Mucosa of descending colon (tissue), 3 donors: ENCODE measurements at regions not wholly inside any gene's neighbourhood (a gene's known extent, or its start where the extent isn't known, plus 50 kb on each side); places are given as distances from the start of the nearest gene placed in this dataset.

Experiments
- ATAC-seq: fragments of 200-7000 bp; cut with Tn5 transposase; one replicate; pipeline ENCODE4 v1.9.1; 2020; ENCODE audit warnings: mild to moderate bottlenecking, moderate library complexity
- DNase-seq, 3 donors: peaks; one replicate each; pipeline ENCODE4 v3.0.0-alpha.2; 2020
- H3K36me3 ChIP-seq: fragments of 200-600 bp; one replicate; pipeline ENCODE4 v1.8.0; 2021; ENCODE audit warnings: low read depth, mild to moderate bottlenecking
- H3K4me1 ChIP-seq: fragments of 200-600 bp; one replicate; pipeline ENCODE4 v1.8.0; 2021; ENCODE audit warnings: low read depth, mild to moderate bottlenecking
- H3K4me3 ChIP-seq: fragments of 200-600 bp; one replicate; pipeline ENCODE4 v1.8.0; 2021; ENCODE audit warnings: mild to moderate bottlenecking
- H3K9me3 ChIP-seq: fragments of 200-600 bp; one replicate; pipeline ENCODE4 v1.8.0; 2021; ENCODE audit warnings: mild to moderate bottlenecking
- CTCF ChIP-seq: fragments of 200-600 bp; IDR thresholded peaks from one replicate; pipeline ENCODE4 v1.8.0; 2022; ENCODE audit warnings: antibody characterized with exemption, mild to moderate bottlenecking
- intact Hi-C, 2 donors: fragments of 100-400 bp; cut with DNase I in 1 of 2; cut with micrococcal nuclease in 1 of 2; formaldehyde crosslinking; loops; one replicate each; pipeline versions ENCODE4 v1.11.0 to v1.11.1; 2022; cut with DNase I, micrococcal nuclease
- donor health status: DM: no; HTN: no; CAD: no; lungs with moderate emphysema.
- donor health status: DM: no; HTN: no; CAD: no.
- donor health status: DM: no; HTN: yes; CAD: no.

DNA sequence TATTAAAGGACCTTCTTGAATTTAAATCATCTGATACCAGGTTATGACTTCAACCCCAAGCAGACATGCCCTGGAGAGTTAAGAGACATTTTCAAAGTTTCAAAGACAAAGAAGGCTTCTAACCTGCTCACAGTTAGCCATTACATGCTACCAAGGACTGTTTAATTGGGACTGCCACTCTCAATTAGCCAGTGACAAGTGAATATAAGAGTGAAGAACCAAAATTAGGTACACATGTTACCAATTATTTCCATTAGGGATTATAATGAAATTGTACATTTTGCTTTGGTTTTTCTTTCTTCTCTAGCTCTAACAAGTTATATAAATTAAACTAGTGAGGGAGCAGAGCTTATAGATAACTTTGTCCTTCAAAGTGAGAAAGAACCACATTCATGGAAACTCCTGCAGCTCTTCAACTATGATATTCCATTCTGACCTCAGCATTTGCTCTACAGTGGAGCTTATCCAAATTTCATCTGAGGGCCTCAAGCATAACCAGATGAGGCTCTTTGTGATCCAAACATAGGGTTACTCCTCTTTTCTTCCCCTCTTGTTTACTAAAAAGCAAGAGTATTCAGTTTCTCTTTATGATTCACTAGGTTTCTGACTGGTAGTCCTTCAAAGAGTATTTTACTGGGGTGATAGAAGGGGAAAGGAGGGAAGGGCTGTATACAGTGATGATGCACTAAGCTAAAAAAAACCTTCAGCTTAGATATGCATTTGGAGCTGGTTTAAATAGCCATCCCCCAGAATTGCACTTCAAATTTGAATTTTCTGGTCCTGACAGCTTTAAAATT is 91.3 kb downstream of the DUSP6 start:
- intact Hi-C loops: no loop called here
- ATAC-seq: no peak
- no peak overlapping the region for H3K4me3 ChIP-seq
- H3K4me1 ChIP-seq: no peaks in the 10 kb centered on the region
- H3K9me3 ChIP-seq: no peaks in the 10 kb centered on the region
- no peaks in the 10 kb centered on the region for H3K36me3 ChIP-seq
- no peak for DNase-seq
- no peak for TF ChIP-seq CTCF

- H3K4me1 ChIP-seq: no peaks in the 10 kb centered on the region
- no peak overlapping the region for H3K4me3 ChIP-seq
- DNase-seq (no peak), ATAC-seq (no peak)
- intact Hi-C loops: no loop called here
- TF ChIP-seq CTCF: no peak
- H3K36me3 ChIP-seq: no peaks in the 10 kb centered on the region
- H3K9me3 ChIP-seq: no peaks in the 10 kb centered on the region
Measured at GRCh38 chr12:89259821-89260220, 92.5 kb downstream of the DUSP6 start.

DNA sequence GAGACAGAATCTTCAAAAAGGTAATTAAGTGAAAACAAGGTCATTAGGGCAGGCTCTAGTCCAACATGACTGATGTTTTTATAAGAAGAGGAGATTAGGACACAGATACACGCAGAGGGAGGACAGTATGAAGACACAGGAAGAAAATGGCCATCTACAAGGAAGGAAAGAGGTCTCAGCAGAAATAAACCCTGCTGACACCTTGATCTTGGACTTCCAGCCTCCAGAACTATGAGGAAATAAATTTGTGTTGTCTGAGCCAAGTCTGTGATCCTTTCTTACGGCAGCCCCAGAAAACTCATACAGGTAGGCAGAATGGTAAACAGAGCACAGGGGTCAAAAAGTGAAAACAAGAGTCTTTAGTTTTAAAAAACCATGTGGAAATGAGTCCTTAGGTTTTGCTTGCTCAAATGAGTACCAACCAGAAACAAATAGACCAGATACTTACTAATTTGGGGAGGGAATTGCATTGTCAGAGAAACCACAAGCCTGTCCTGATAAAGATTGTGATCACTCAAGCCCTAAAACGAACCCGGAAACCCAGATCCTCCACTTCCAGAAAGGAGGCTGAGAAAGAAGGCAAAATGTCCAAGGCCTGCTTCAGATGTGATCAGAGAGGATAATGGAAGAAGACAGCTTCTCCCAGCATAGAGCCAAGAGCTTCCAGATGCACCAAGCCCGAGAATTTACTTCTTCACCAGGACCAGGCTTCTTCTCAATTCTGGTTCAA is 93.9 kb downstream of the DUSP6 start:
- ATAC-seq: no peak
- H3K4me3 ChIP-seq: no peak overlapping the region
- H3K4me1 ChIP-seq: no peaks in the 10 kb centered on the region
- no peak for DNase-seq
- intact Hi-C loops: no loop called here
- TF ChIP-seq CTCF: no peak
- no peaks in the 10 kb centered on the region for H3K9me3 ChIP-seq
- no peaks in the 10 kb centered on the region for H3K36me3 ChIP-seq

DNA sequence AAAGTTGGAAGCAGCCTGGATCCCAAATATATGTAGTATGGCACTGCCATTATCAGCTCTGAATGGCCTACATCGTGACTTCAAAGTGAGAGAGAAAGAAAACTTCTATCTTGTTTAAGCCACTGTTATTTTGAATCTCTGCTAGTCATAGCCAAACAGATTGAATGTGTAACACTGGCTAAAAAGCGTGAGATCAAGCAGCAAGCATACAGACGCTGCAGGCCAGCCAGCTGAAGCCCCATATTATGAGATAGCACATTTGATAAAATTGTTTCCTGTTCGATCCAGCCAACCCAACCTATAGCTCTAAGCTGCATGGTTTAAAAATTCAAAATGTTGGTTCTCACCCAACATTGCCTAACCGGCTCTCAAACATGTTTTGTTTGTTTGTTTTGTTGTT is 95.0 kb downstream of the DUSP6 start:
- Histone ChIP-seq H3K4me1 (no peaks in the 10 kb centered on the region), H3K36me3 (no peaks in the 10 kb centered on the region), H3K9me3 (no peaks in the 10 kb centered on the region), H3K4me3 (no peak overlapping the region)
- intact Hi-C loops: no loop called here
- ATAC-seq (no peak), DNase-seq (no peak)
- no peak for TF ChIP-seq CTCF

DNA sequence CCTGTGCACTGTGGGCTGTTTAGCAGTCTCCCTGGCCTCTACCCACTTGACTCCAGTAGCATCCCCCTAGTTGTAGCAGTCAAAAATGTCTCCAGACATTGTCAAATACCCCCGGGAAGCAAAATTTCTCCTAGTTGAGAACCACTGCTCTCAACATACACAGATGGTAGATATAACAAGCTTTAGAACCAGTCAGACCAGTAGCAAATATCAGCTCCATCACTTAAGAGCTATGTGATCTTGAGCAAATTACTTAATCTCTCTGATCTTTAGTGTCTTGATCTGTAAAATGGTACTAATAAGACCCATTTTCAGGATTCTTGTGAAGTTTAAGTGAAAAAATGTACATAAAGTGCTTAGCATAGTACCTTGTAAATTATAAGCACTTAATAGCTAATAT is 96.2 kb downstream of the DUSP6 start:
- no peaks in the 10 kb centered on the region for H3K9me3 ChIP-seq
- intact Hi-C loops: no loop called here
- TF ChIP-seq CTCF: no peak
- H3K4me1 ChIP-seq: no peaks in the 10 kb centered on the region
- no peak for DNase-seq
- ATAC-seq: no peak
- H3K36me3 ChIP-seq: no peaks in the 10 kb centered on the region
- no peak overlapping the region for H3K4me3 ChIP-seq
